SK-N-MC (cell line): ENCODE measurements at regions not wholly inside any gene's neighbourhood (a gene's known extent, or its start where the extent isn't known, plus 50 kb on each side); places are given as distances from the start of the nearest gene placed in this dataset.

Source experiments
- DNase-seq: peaks from one replicate; pipeline ENCODE4 v3.0.0-alpha.2; 2011; ENCODE audit warnings: low read depth, low spot score
- H3K27ac ChIP-seq: fragments of 200-600 bp; sonication (generic); 2 replicates; pipeline ENCODE4 v1.5.1; 2016; ENCODE audit warnings: mixed run types
- H3K36me3 ChIP-seq: fragments of 200-600 bp; sonication (generic); 2 replicates; pipeline ENCODE4 v1.6.1; 2017; ENCODE audit warnings: antibody characterized with exemption, low read length, mixed read lengths; ENCODE audit not compliant: insufficient read depth
- H3K4me3 ChIP-seq: fragments of 200-600 bp; sonication (generic); 2 replicates; pipeline ENCODE4 v1.5.1; 2016
- H3K9ac ChIP-seq: fragments of 200-600 bp; sonication (generic); 2 replicates; pipeline ENCODE4 v1.8.0; 2017; ENCODE audit warnings: mixed run types, mixed read lengths; ENCODE audit not compliant: insufficient read length
- H3K9me3 ChIP-seq: fragments of 200-600 bp; sonication (generic); 2 replicates; pipeline ENCODE4 v1.6.1; 2017; ENCODE audit warnings: low read depth, mild to moderate bottlenecking, antibody characterized with exemption, low read length, moderate library complexity, mixed read lengths
- EZH2 ChIP-seq: fragments of 200-600 bp; sonication (generic); IDR thresholded peaks from one replicate; pipeline ENCODE4 v1.6.1; 2017; ENCODE audit warnings: antibody characterized with exemption
- FOXP2 ChIP-seq: optimal IDR thresholded peaks from 2 replicates; pipeline ENCODE3; 2011; ENCODE audit warnings: mild to moderate bottlenecking, moderate library complexity; ENCODE audit not compliant: insufficient read depth; ENCODE audit errors: extremely low read length, control extremely low read depth
- POLR2AphosphoS5 ChIP-seq: IDR thresholded peaks from 2 replicates; pipeline ENCODE4 v1.6.1; 2012; ENCODE audit warnings: mild to moderate bottlenecking, low read depth, low read length, borderline replicate concordance

DNA sequence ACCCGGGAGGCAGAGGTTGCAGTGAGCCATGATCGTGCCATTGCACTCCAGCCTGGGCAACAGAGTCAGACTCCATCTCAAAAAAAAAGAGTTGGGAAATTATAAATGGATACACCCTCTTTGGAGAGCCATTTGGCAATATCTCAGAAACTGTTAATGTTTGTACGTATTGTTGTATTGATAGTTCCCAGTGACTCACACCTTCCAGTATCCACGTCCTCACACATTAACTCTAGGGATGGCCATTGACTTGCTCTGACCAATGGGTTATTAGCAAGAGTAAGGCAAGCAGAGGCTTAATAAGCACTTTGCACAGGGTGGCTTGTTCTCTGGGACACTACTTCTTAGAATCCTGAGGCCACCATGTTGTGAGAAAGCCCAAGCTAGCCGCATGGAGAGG, 107.6 kb upstream of the LHX1 start:
- DNase-seq, result no peak
- Histone ChIP-seq H3K36me3 (no peaks in the 10 kb centered on the region), H3K9ac (no peak overlapping the region), H3K4me3 (no peak overlapping the region), H3K27ac (no peak overlapping the region), H3K9me3 (no peaks in the 10 kb centered on the region)
- TF ChIP-seq EZH2 (no peak), POLR2AphosphoS5 (no peak), FOXP2 (no peak)

GRCh38 chr17:36833279-36833678, 104.0 kb upstream of the LHX1 start:
- Histone ChIP-seq H3K27ac (no peak overlapping the region), H3K9ac (no peak overlapping the region), H3K36me3 (no peaks in the 10 kb centered on the region), H3K4me3 (no peak overlapping the region), H3K9me3 (no peaks in the 10 kb centered on the region)
- no peak for TF ChIP-seq POLR2AphosphoS5
- no peak for TF ChIP-seq FOXP2
- no peak for TF ChIP-seq EZH2
- DNase-seq, result no peak

DNA sequence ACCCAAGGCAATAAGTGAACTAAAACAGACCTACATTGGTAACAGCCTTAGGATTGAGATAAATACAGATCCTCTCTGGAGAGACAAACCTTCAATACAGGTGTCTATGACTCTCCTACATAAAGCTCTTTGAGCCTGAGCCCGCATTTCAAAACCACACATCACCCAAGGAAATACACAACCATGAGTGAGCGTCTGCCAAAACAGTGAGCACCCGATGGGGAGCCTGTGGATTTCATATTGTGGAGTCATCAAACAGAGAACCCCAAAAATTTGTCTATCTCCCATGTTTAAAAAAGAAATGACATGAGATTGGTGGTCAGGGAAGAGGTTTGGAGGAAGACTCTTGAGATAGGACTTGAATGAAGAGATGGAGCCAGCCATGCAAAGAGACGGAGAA, 102.2 kb upstream of the LHX1 start:
- Histone ChIP-seq H3K36me3 (no peaks in the 10 kb centered on the region), H3K27ac (no peak overlapping the region), H3K4me3 (no peak overlapping the region), H3K9ac (no peak overlapping the region), H3K9me3 (no peaks in the 10 kb centered on the region)
- no peak for DNase-seq
- TF ChIP-seq EZH2 (no peak), POLR2AphosphoS5 (no peak), FOXP2 (no peak)

GRCh38 chr17:36837195-36837938, 99.9 kb upstream of the LHX1 start:
- TF ChIP-seq POLR2AphosphoS5 (no peak), EZH2 (no peak), FOXP2 (no peak)
- Histone ChIP-seq H3K27ac (no peak overlapping the region), H3K36me3 (no peaks in the 10 kb centered on the region), H3K4me3 (no peak overlapping the region), H3K9me3 (no peaks in the 10 kb centered on the region), H3K9ac (no peak overlapping the region)
- DNase-seq, result no peak

DNA sequence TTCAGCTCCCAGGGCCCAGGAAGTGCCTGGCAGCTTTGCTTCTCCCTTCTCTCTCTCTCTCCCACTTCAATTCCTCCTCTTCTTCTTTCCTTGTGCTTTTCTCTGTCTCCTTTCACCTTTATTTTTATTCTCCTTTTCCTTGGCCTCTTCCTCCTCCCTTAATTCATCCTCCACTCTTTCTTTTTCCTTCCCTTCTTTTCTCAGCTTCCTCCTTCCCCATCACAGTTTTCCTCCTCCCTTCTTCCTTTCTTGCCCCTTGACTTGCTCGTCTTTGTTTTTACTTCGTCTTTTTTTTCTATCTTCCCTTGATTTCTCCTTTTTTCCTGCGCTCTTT, 99.4 kb upstream of the LHX1 start:
- H3K9me3 ChIP-seq, result no peaks in the 10 kb centered on the region
- no peak overlapping the region for H3K27ac ChIP-seq
- no peaks in the 10 kb centered on the region for H3K36me3 ChIP-seq
- DNase-seq, result no peak
- no peak overlapping the region for H3K9ac ChIP-seq
- no peak for TF ChIP-seq FOXP2
- TF ChIP-seq POLR2AphosphoS5, result no peak
- no peak for TF ChIP-seq EZH2
- no peak overlapping the region for H3K4me3 ChIP-seq

DNA sequence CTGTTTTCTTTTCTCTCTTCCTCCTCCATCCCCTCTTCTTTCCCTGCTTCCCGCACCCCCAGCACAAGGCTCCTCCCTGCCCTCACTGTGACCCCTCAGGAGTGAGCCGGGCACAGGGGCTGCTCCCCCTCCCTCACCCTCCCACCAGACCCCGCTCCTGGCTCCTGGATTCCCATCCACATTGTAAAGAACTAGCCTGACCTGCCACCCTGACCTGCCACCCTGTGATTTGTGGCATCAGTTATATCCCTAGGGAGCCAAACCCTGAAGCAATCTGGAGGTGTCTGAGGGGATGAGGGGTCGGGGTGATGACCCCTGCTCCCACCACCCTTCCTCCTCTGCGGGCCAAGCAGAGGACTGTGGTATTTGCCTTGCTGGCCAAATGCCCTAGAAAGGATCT, 98.0 kb upstream of the LHX1 start:
- Histone ChIP-seq H3K4me3 (no peak overlapping the region), H3K36me3 (no peaks in the 10 kb centered on the region), H3K9ac (no peak overlapping the region), H3K27ac (no peak overlapping the region), H3K9me3 (no peaks in the 10 kb centered on the region)
- TF ChIP-seq FOXP2 (no peak), EZH2 (no peak), POLR2AphosphoS5 (no peak)
- DNase-seq, result no peak

DNA sequence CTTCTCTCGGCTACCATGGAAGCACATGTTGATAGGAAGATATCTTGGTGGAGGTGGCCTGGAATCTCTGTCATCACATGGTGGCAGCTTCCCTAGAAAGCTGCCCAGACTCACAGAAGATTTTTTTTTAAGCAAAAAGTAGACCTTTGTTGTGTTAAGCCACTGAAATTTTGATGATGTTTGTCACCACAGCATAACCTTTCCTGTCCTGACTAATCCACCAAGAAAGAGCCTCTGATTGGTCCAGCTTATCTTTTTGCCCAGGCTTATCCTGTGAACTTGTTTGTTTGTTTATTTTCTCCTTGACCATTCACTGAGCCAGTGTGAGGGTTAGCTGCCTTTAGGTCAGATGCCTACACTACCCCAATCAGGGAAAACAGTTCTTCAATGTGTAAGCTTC, 96.5 kb upstream of the LHX1 start:
- H3K4me3 ChIP-seq, result no peak overlapping the region
- H3K9ac ChIP-seq, result no peak overlapping the region
- no peak for DNase-seq
- no peaks in the 10 kb centered on the region for H3K36me3 ChIP-seq
- H3K9me3 ChIP-seq, result no peaks in the 10 kb centered on the region
- no peak for TF ChIP-seq FOXP2
- TF ChIP-seq POLR2AphosphoS5, result no peak
- TF ChIP-seq EZH2, result no peak
- no peak overlapping the region for H3K27ac ChIP-seq

- no peak overlapping the region for H3K4me3 ChIP-seq
- no peaks in the 10 kb centered on the region for H3K9me3 ChIP-seq
- no peak overlapping the region for H3K27ac ChIP-seq
- no peak for DNase-seq
- no peak overlapping the region for H3K9ac ChIP-seq
- no peaks in the 10 kb centered on the region for H3K36me3 ChIP-seq
- no peak for TF ChIP-seq POLR2AphosphoS5
- TF ChIP-seq FOXP2, result no peak
- TF ChIP-seq EZH2, result no peak
Measured at GRCh38 chr17:36842231-36842819, 95.0 kb upstream of the LHX1 start.
